GM21717 (cell line): ENCODE measurements at regions not wholly inside any gene's neighbourhood (a gene's known extent, or its start where the extent isn't known, plus 50 kb on each side); places are given as distances from the start of the nearest gene placed in this dataset.
A peak's percentile ranks its signal among the peaks of the same experiment; 100 is the strongest.
"Not testable (repeated sequence)": the region's sequence is repeated elsewhere in the genome, so short reads cannot be mapped to it uniquely, and the experiment has no call there.

Source experiments
- ATAC-seq: cut with Tn5 transposase; IDR thresholded peaks from one replicate; pipeline ENCODE4 v1.9.1; 2021; ENCODE audit warnings: mild to moderate bottlenecking, moderate library complexity; ENCODE audit not compliant: unreplicated experiment

DNA sequence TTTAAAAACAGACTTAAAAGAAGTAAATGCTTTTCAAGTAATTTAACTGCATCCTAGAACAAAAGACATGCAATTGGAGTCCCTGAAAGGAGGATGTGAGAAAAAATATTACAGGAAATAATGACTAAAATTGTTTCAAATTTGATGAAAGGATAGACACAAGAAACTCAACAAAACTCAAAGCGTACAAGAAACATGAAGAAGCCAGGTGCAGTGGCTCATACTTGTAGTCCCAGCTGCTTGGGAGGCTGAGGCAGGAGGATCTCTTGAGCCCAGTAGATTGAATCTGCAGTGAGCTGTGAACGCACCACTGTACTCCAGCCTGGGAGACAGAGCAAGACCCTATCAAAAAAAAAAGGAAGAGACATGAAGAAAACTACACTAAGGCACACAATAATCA is 118.1 kb upstream of the SLC39A10 start:
- no peak for ATAC-seq

DNA sequence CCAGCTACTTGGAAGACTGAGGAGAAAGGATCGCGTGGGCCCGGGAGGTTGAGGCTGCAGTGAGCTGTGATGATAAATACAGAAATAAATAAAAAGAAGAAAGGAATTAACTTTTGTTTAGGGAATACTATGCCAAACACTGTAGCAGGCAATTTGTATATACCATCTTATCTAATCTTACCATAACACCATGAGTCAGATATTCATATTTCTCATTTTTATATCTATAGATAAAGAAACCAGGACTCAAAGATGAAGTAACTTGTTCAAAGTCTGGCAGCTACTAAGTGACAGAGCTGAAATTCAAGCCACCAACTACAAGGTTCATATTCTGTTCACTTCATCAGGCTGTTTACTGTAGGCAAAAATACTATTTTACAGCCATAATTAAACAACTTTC is 119.2 kb upstream of the SLC39A10 start:
- no peak for ATAC-seq

DNA sequence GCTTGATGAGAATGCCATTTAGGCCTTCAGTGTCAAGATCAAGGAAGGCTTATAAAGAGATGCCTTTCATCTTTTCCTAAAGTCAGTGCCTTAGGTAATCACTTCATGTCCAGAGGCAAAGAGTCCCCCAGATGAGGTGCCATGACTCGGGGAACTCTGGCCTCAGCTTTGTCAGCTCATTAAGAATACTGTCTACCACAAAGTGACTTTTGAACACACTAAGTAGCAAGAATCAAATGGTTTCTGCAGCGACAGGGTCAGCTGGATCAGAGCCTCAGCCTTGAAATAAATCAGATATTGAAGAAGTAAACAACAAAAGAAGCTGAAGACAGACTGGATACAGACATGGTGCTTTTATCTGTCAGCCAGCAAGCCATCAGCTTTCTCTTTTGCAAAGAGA is 120.1 kb upstream of the SLC39A10 start:
- no peak for ATAC-seq

DNA sequence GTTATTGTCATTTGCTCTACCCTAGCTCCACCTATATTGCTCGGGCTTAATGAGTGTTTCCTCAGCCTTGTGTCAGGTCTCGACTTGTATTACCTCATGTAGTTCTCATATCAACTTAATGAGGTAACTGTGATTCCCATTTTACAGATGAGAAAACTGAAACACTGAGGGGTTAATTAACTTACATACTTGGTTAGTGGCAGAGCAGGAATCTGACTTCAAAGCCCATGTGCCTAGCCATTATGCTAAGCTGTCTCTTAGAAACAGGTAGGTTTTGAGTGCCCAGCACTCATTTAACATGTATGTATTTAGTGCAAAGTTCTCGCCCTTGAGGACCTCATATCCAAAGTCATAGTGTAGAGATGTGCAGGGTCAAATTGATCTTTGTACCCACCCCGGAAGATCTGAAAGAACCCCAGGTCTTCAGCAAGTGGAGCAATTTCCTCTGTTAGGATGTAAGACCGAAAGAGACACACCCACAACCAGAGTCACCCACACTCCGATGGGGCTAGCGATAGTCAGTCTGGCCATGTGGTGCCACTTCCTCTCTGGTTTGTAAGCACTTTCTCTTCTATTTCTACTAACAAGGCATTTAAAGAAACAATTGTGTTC is 121.0 kb upstream of the SLC39A10 start:
- ATAC-seq = peak; percentile 95

DNA sequence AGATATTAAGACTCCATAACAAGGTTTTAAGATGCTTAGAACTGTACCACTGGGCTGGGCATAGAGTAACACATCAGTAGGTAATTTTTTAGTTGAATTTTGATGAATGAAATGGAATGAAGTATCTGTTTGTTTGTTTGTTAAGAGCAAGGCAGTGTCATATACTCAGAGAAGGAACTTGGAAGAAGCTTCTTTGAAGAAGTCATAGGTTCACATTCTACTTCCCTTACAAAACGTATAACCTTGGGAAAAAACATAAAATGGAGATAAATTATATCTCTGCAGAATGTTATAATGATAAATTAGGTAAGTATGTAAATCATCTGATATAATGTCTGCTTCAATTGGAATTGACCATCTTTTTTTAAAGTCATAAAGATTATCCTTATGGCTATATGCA is 122.1 kb upstream of the SLC39A10 start:
- ATAC-seq = no peak

DNA sequence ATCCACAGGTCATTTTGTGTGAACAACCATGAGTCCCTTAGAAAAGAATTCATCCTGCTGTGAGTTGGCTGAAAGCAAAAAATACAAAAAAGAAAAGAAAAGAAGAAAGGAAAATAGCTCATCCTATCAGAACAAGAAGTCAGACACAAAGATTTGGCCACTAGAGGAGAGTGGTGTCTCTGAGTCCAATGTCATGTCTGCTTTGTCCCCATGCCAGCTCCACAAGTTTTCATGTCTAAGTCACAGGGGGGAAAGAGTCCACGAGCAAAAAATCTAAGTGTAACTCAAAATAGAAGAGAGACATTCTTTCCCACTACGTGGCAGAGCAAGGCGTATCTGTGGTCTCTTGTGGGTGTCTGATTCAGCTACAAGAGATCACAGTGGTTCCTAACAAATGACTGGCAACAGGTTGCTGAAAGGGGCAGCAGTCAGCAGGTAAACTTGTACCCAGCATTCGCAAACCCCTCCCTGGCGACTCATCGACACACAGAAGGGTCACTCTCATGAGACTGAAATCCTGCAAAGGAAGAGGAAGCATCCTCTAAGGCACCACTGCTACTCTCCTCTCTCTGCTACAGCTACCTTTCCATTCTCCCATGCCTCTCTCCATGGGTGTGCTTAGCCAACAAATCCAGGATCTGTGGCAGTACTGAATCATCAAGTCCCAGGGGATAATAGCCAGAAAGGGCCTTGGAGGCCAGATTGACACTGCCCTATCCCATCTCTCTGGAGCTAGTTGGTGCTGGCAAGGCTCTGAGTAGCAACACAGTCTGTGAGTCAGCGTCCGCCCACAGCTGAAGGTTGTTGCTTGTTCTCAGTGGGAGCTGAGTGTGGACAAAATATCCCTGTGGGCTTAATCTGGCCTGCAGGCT is 123.0 kb upstream of the SLC39A10 start:
- ATAC-seq = peak; percentile 36

DNA sequence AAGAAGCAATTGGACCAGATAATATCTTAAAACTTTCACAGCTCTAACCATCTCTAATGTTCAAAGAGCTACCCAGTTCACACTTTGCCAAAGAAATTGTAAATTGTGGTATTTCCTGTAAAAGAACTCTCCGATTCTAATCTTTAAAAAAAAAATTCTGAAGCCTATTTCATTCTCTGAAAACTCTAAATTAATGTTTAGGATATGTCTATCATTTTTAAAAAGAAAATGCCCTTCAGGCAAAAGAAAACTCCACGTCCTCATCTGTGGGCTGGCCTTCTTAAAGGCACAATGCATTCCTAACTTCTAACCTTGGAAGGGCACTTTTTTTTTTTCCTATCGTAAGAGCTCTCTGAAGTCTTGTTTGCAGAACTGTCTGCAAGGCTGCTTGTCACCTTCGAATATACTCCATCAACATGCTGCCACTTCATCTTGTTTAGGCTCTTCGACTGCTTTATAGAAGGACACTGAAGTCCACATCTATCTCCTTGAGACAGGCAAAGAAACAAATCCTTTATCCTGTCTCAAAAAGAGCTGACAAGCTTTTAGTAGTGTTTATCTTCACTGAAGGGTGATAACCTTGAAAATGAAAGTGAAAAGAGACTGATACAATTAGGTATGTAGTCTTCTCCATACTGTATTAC is 124.3 kb upstream of the SLC39A10 start:
- ATAC-seq = peak; percentile 49

DNA sequence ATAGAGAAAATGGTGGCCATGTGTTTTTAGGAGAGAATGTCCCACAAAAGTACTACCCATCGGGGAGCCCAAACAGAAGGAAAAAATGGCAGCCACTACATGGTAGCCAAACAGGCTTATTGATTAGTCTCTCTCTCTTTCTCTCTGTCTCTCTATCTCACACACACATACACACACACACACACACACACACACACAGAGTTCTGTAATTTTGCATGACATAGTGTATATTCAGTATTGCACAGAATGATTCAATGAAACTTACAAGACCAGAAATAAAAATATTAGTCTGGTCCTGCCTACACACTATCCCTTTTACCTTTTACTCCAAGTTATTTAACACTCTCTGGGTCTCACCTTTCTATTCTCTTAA is 124.8 kb upstream of the SLC39A10 start:
- no peak for ATAC-seq

DNA sequence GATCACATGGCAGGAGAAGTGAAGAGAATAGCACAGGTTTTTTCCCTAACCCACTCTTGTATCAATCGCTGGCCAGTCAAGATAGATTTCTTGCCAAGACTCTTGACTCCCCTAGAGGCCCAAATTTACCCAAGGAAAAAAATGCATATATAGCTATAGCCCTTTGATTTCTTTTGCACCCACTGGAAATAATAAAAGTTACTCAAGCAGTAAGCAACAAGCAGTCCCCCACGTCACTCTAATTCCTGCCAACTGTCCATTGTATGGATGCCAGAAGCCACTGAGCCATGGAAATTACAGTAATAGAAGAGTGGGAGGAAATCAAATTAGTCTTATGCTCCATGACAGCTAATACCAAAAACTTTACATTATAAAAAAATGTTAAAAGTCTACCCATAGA is 125.3 kb upstream of the SLC39A10 start:
- no peak for ATAC-seq

DNA sequence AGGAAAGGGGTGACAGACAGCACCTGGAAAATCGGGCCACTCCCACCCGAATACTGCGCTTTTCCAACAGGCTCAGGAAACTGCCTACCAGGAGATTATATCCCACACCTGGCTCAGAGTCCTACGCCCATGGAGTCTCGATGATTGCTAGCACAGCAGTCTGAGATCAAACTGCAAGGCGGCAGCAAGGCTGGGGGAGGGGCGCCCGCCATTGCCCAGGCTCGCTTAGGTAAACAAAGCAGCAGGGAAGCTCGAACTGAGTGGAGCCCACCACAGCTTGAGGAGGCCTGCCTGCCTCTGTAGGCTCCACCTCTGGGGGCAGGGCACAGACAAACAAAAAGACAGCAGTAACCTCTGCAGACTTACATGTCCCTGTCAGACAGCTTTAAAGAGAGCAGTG is 133.8 kb upstream of the SLC39A10 start:
- not testable (repeated sequence) for ATAC-seq

DNA sequence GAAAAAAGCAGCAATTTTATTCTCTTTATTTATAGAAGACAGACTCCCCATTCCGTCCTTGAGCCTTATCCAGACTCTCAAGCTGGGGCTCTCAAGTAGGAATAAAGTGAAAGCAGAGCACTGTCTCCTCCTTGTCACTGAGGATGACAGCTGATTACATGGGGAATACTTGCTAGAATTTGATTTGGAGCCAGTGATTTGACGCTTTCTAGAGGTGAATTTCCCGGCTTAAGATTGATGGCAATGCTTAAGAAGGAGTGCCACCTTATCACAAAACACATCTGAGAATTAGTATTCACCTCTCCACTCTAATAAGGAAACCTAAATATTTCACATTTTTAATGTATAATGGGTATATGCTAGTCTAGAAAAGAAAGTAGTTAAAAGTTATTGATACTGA is 135.4 kb upstream of the SLC39A10 start:
- no peak for ATAC-seq

DNA sequence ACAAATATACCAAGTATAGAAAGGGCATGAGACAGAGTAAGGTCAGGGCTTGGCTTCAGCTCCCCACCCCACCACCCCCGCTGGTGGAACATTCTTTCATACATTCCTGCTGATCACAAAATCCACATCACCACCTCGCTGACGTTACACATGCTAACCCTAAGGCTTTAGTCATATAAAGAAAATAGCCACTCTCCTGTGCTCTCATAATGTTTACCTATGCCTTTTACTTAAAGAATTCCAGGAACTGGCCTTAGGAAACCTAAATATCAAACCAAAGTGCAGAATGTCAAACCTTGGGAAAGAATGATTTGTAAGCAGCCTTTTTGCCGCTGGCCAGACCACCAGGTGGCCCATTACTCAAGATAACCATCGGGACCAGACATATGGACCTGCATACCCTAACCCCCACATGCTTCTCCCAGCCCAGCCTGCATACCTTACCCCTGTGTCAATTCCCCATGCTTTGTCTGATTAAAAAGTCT is 136.3 kb upstream of the SLC39A10 start:
- no peak for ATAC-seq

DNA sequence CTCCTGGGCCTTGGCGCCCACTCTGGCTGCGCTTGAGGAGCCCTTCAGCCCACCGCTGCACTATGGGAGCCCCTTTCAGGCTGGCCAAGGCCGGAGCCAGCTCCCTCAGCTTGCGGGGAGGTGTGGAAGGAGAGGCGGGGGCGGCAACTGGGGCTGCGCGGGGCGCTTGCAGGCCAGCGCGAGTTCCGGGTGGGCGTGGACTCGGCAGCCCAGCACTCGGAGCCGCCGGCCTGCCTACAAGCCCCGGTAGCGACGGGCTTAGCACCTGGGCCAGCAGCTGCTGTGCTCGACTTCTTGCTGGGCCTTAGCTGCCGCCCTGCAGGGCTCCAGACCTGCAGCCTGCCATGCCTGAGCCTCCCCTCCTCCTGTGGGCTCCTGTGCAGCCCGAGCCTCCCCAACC is 141.5 kb upstream of the SLC39A10 start:
- ATAC-seq = no peak

DNA sequence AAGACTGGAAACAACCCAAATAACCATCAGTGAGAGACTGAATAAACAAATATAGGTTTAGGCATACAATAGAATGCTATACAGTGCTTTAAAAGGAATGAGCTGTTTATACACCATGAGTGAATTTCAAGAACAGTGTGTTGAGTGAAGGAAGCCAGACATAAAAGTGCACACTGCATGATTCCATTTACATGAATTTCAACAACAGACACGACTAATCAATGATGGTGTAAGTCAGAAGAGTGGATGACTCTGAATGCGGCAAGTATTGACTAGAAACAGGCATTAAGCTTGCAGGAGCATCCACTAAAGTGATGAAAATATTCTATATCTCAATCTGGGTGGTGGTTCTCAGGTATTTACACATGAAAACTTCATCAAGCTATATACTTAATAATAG is 142.7 kb upstream of the SLC39A10 start:
- ATAC-seq = no peak

DNA sequence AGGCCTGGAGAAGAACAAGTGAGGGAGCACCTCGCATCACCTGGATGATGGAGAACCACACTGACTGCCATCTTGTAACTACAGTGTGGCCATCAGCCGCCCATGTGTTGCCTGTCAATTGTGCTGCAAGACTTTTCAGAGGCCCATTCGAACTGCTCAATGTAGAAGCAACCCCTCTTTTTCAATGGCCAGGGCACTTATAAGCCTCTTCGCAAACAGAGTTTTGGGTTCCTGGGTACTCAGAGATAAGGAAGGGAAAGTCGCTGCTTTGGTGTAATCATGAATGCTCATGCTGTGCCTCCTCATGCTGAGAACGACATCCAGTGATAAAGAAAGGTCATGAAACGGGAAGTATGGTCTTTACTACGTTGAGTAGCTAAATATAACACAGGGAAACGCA is 143.9 kb upstream of the SLC39A10 start:
- ATAC-seq = no peak

DNA sequence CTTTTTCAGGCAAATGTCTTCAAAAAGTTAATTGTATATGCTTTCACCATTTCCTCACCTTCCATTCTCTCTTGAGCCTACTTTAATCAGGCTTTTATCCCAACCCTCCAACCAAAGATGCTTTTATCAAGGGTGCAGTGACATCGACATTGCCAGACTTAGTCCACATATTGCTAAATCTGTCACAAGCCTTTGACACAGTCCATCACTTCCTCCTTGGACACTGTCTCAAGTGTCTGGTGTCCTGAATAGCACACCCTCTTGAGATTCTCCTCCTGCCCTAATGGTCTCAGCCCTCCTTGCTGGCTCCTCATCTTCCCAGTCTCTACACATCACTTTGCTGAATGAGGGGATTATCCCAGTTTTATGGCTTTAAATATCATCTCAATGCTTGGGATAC is 147.5 kb upstream of the SLC39A10 start:
- no peak for ATAC-seq

DNA sequence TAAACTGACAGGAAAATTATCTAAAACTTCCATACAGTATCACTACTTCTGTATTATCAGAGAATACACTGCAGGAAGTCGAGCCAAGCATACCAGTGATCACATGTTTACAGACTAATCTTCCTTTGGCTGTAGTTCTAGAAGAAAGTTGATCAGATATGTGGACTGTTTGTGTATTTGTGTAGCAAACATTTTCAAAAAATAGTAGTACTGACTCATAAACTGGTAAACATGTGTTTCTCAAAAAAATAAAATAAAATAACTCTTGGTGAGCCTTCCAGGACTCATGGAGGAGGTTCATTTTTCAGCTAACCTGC is 148.9 kb upstream of the SLC39A10 start:
- no peak for ATAC-seq

DNA sequence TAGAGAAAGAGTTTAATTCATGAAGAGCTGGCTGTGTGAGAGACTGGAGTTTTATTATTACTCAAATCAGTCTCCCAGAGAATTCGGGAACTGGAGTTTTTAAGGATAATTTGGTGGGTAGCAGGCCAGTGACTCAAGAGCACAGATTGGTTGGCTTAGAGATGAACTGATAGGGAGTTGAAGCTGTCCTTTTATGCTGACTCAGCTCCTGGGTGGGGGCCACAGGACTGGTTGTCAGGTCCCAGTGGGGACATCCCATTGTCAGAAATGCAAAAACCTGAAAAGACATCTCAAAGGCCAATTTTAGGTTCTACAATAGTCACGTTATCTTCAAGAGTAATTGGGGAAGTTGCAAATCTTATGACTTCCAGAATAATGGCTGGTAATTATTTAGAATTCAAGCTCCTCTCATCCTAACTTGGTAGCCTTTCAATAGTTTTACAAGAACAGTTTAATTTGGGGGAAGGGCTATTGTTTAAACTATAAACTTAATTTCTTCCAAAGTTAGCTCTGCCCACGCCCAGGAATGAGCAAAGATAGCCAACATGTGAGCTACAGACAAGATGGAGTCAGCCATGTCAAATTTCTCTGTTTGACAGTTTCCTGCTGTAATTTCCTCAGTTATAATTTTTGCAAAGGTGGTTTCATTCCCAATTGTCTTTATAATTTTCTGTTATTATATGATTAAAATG is 149.4 kb upstream of the SLC39A10 start:
- ATAC-seq = no peak

DNA sequence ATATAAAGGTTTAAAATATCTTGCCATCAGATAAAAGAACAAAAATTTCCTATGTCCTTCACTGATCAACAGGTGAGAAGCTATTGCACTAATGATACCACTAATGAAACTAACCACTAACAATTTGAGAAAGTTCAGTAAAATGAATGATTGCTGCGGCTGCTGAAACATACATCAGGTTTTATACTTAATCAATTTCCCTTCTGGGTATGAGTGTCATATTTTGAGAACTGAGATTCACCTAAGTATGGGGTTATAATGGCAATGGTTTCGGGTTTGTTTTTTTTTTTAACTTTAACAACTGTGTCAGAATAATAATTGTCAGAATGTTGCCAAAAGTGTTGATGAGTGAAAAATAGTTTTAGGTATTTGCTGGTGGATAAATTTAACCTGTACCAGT is 151.3 kb upstream of the SLC39A10 start:
- peak; percentile 94 for ATAC-seq

DNA sequence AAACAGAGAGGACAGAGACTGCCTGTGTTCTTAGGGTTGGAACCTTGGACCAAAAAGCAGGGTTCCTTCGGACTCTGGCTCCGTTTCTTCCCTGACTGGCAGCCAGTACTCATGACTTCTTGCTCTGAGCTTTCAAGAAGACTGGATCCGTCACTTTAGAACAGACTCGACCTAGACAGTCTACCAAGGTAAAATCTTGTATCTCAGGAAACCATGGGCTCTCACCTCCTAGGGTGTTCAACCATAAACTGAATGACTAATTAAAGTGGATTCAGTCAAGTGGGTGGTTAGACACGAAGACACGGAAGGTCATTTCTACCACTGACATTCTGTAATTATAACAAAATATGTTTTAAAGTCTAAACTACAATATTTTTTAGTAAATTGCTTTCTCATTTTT is 153.8 kb upstream of the SLC39A10 start:
- ATAC-seq = no peak

DNA sequence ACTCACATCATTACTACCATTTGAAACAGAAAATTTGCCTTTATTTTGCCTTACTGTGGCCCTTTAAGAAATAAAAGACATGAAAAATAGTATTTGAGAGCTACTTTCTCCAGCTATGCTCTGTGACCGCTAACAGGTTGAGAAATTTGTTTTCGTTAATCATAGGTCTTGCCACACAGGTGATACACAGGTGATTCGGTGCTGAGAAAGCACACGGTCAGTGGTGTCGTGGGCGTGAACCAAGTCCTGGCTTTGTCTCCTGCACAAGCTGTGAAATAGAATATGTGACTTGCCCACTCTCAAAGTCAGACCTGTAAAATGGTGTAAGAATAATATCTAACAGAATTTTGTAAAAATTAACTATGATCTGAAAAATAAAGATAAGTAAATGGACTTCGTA is 155.3 kb upstream of the SLC39A10 start:
- no peak for ATAC-seq

DNA sequence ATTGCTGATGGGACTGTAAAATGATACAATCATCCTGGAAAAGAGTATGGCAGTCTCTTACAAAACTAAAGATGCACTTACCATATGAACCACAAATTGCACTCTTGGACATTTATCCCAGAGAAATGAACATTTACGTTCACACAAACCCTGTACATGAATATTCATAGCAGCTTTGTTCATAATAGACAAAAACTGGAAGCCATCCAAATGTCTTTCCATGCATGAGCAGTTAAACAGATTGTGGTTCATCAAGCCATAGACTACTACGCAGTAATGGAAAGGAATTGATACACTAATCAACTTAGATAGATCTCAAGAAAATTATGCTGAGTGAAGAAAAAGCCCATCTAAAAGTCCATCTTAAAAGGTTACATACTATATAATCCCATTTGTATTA is 156.1 kb upstream of the SLC39A10 start:
- no peak for ATAC-seq
